Thoracic aorta (tissue), 2 donors: ENCODE measurements at regions not wholly inside any gene's neighbourhood (a gene's known extent, or its start where the extent isn't known, plus 50 kb on each side); places are given as distances from the start of the nearest gene placed in this dataset.

Source experiments
- ATAC-seq: fragments of 150-250 bp; one replicate; pipeline ENCODE4 v1.8.0; 2017; ENCODE audit warnings: low read depth; ENCODE audit not compliant: insufficient number of reproducible peaks, low FRiP score
- DNase-seq: peaks from one replicate; pipeline ENCODE4 v3.0.0-alpha.2; 2020; ENCODE audit warnings: low spot score
- H3K27ac ChIP-seq, 2 donors: fragments of 200-600 bp; sonication (generic); 1 replicate in 1 of 2; 2 replicates in 1 of 2; pipeline ENCODE4 v1.5.1; 2016; ENCODE audit warnings: mild to moderate bottlenecking in 2 of 2, moderate library complexity in 2 of 2
- H3K27me3 ChIP-seq: fragments of 200-600 bp; sonication (generic); replicated peaks from 2 replicates; pipeline ENCODE4 v1.6.0; 2016; ENCODE audit warnings: mild to moderate bottlenecking; ENCODE audit not compliant: insufficient read depth
- H3K36me3 ChIP-seq: fragments of 200-600 bp; sonication (generic); one replicate; pipeline ENCODE4 v1.5.1; 2016
- H3K4me1 ChIP-seq, 2 donors: fragments of 200-600 bp; sonication (generic); 1 replicate in 1 of 2; 2 replicates in 1 of 2; pipeline versions ENCODE4 v1.5.1 to v1.6.0; 2016; ENCODE audit warnings: low read depth in 2 of 2, mild to moderate bottlenecking in 1 of 2; ENCODE audit not compliant: control insufficient read depth in 1 of 2
- H3K4me3 ChIP-seq: fragments of 200-600 bp; sonication (generic); 2 replicates; pipeline ENCODE4 v1.5.1; 2016; ENCODE audit warnings: mild to moderate bottlenecking
- H3K9me3 ChIP-seq: fragments of 200-600 bp; sonication (generic); 2 replicates; pipeline ENCODE4 v1.5.1; 2016
- CTCF ChIP-seq: fragments of 200-600 bp; sonication (generic); IDR thresholded peaks from one replicate; pipeline ENCODE4 v1.5.1; 2019; ENCODE audit warnings: antibody characterized with exemption

DNA sequence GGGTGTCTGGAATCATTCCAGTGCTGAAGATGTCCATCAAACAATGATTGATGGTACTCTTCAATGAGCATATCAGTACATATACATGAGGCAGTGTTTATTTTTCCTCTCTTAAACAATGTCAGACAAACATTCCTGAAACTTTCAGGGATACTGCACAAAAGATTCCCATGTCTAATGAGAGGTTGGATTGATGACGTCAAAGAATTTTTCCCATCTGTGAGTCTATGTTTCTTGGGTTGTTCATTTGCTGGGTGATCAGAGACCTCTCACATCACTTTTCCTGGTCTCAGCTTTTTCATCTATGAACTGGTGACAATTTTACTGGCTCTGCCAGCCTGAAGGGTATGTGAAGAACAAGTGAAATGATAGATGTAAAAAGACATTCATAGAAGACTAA lies 325.5 kb downstream of the EN1 start:
- no peak for ATAC-seq

DNA sequence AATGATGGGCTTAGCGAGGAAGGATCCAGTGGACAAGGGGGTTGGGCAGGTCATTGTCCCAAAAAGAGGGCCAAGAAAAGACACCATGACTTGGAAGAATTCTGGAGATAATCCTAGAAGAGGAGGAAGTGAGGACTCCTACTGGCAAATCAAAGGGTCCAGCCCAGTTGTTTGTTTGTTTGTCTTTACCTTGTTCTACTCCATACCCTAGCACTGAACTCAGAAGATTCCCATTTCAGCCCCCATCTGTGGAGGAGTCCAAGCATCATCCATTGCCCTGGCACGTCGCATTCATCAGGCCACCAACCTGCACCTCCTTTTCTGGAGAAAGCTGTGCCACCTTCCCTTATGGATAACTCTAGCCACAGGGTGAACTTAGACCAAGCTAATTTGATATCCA lies 326.2 kb downstream of the EN1 start:
- Histone ChIP-seq H3K9me3 (peaks cover 11% of the 10 kb centered on the region), H3K27me3 (no peaks in the 10 kb centered on the region), H3K4me3 (no peak overlapping the region), H3K36me3 (no peaks in the 10 kb centered on the region), H3K27ac (no peak overlapping the region), H3K4me1 (no peaks in the 10 kb centered on the region)
- no peak for TF ChIP-seq CTCF
- DNase-seq, result no peak
- no peak for ATAC-seq

More for the DNA sequence above, 325.5 kb downstream of the EN1 start:
- Histone ChIP-seq H3K27ac (no peak overlapping the region), H3K9me3 (peaks cover 11% of the 10 kb centered on the region), H3K4me3 (no peak overlapping the region), H3K36me3 (no peaks in the 10 kb centered on the region), H3K27me3 (no peaks in the 10 kb centered on the region), H3K4me1 (no peaks in the 10 kb centered on the region)
- TF ChIP-seq CTCF, result no peak
- no peak for DNase-seq

DNA sequence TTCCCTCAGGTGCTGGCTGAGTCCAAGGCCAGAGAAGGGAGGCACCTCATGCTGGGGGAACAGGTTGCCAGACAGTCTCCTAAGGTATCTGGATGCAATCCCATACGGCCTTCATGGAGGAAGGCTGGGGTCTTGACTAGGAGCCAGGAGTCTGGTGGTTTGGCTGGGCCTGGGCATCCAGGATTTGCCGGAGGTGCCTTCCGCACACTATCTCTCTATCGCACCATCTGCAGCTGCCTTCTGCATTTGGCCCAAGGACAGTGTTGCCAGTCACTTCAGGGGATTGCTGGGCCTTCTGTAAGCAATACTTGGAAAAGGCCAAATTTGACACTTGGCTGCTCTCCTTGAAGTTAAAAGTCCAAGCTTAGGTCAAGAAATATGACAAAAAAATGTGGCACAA lies 327.2 kb downstream of the EN1 start:
- Histone ChIP-seq H3K36me3 (no peaks in the 10 kb centered on the region), H3K9me3 (peaks cover 11% of the 10 kb centered on the region), H3K4me3 (no peak overlapping the region), H3K27ac (no peak overlapping the region), H3K27me3 (no peaks in the 10 kb centered on the region), H3K4me1 (no peaks in the 10 kb centered on the region)
- no peak for DNase-seq
- no peak for ATAC-seq
- no peak for TF ChIP-seq CTCF

DNA sequence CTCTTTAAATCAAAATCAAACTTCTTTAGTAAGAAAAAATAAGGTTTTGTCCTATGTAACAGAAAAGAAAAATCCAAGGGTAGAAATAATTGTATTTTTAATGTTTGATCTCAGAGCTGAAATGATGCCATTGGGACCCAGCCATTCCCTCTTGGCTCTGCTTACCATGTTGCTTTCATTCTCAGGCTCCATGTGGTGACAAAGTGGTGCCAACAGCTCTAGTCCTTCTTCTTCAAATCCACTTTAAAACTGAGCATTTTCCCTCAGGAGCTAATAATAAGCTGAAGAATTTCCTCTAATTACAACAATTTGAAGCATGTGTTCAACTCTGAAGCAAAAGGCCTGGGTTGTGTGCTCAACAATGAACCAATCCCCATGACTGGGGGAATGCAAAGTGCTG lies 327.9 kb downstream of the EN1 start:
- TF ChIP-seq CTCF, result no peak
- H3K9me3 ChIP-seq, result peaks cover 11% of the 10 kb centered on the region
- ATAC-seq, result no peak
- no peak overlapping the region for H3K4me3 ChIP-seq
- no peak for DNase-seq
- no peaks in the 10 kb centered on the region for H3K4me1 ChIP-seq
- no peak overlapping the region for H3K27ac ChIP-seq
- H3K27me3 ChIP-seq, result no peaks in the 10 kb centered on the region
- no peaks in the 10 kb centered on the region for H3K36me3 ChIP-seq

GRCh38 chr2:118510807-118511206 lies 336.6 kb downstream of the EN1 start:
- no peaks in the 10 kb centered on the region for H3K4me1 ChIP-seq
- no peak overlapping the region for H3K4me3 ChIP-seq
- DNase-seq (no peak), ATAC-seq (no peak)
- H3K36me3 ChIP-seq, result no peaks in the 10 kb centered on the region
- TF ChIP-seq CTCF, result no peak
- H3K9me3 ChIP-seq, result no peaks in the 10 kb centered on the region
- no peaks in the 10 kb centered on the region for H3K27me3 ChIP-seq
- H3K27ac ChIP-seq, result no peak overlapping the region
